ENCODE measurements at regions not wholly inside any gene's neighbourhood (a gene's known extent, or its start where the extent isn't known, plus 50 kb on each side); places are given as distances from the start of the nearest gene placed in this dataset.
A peak's percentile ranks its signal among the peaks of the same experiment; 100 is the strongest.

DNA sequence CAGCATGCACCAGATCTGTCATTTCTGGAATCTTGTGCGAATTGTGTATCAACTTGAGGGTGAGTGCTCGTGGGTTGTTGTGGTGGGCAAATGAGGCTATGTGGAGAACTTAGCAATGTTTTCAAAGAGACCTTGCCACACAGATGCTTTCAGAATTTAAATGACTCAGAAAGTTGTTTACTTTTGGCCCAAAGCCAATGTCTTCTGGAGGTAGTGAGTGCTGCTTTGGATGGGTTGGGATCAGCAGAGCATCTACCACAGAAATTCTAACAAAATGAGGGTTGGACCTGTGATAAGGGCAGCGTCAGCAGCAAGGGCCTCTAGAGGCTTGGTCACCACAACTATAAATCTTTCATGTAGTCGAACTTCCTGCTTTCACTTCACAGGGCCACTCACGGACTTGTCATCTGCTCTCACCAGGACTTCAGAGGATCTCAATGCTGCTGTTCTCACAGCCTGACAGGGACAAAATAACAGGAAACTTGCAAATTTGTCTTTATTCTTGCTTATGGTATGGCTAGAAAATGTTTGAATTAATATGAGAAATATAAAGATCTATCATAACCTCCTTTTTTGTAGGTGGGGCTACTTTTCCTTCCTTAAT lies 111.4 kb downstream of the DACT1 start:
- H3K4me1 ChIP-seq (ENCODE audit: control insufficient read depth, insufficient read depth, low read length), result peaks cover 16% of the 10 kb centered on the region
- H3K27ac ChIP-seq (ENCODE audit: low read depth, low read length), result no peak overlapping the region
- DNase-seq (ENCODE audit: low read depth in 4 of 6, low spot score in 6 of 6), result peak in 2 of 6 donors; percentile 48 to 55
- no peaks in the 10 kb centered on the region for H3K36me3 ChIP-seq (ENCODE audit: control insufficient read depth, insufficient read depth, low read length)
- WGBS (ENCODE audit: insufficient coverage), result 65% methylated on average over 2 of the region's 5 CpGs
- no peak overlapping the region for H3K4me3 ChIP-seq (ENCODE audit: low read depth, low read length)
- no peaks in the 10 kb centered on the region for H3K9me3 ChIP-seq (ENCODE audit: control insufficient read depth, insufficient read depth, low read length)
- no peaks in the 10 kb centered on the region for H3K27me3 ChIP-seq (ENCODE audit: control insufficient read depth, insufficient read depth, low read length)

DNA sequence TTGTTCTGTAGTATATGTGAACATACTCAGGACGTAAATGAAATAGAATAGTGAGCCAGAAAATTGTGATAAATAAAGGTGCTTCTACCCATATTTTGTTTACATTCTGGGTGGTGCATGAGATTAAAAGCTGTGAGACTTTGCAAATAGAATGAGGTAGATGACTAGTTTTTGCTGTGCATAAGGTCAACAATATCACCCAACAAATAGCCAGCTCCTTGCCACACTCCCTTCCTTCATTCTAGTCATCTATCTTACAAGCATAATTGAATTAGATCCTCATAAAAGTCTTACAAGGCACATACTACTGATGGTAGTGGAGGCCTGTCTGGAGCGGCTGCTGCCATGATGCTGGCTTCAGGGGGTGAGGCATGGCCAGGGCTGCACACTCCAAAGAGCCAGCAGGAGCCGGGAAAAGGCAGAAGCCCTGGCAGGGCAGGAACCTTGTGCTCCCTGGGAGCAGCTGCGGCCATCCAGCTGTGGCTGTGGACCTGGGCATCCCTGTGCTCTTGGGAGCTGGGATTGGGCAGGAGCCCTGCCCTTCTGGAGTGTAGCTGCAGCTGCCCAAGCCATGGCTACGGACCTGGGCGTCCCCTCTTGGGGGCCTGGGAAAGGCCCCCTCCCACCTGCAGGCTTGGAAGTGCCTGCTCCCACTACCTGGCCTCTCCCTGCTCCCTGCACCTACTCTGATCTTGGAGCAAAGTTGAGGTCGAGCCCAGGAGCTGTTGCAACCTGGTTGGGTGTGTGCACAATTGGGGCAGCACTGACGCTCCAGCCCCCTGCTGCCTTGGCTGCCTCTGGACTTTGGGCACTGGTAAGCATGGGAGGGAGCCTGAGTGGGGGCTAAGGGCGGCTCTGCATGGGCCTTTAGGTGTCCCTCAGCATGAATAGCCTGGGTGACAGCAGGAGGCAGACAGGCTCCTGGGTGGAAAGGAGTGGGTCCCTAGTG lies 112.8 kb downstream of the DACT1 start:
- Histone ChIP-seq H3K4me3 (ENCODE audit: low read depth, low read length) (no peak overlapping the region), H3K36me3 (ENCODE audit: control insufficient read depth, insufficient read depth, low read length) (no peaks in the 10 kb centered on the region), H3K9me3 (ENCODE audit: control insufficient read depth, insufficient read depth, low read length) (no peaks in the 10 kb centered on the region), H3K27ac (ENCODE audit: low read depth, low read length) (no peak overlapping the region), H3K27me3 (ENCODE audit: control insufficient read depth, insufficient read depth, low read length) (no peaks in the 10 kb centered on the region), H3K4me1 (ENCODE audit: control insufficient read depth, insufficient read depth, low read length) (peaks cover 20% of the 10 kb centered on the region)
- 93% methylated on average over 8 of the region's 9 CpGs for WGBS (ENCODE audit: insufficient coverage)
- DNase-seq (ENCODE audit: low read depth in 4 of 6, low spot score in 6 of 6), result no peak

DNA sequence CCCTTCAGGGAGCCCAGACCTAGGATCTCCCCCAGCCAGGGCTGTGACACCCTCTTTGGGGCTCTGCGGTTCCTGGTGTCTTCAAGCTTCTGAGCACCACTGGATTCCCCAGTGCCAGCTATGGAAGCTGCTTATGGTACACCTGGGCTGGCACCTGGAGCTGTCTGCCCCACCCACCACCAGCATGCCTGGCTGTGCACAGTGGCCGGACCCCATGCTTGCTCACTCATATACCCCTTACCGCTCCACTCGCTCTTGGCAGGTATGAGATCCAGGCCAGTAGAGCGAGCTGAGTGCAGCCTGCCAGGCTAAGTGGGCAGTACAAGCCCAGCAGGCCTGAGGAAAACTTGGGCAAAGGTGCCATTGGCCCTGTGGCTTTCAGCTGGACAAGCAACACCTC lies 114.0 kb downstream of the DACT1 start:
- Histone ChIP-seq H3K4me1 (ENCODE audit: control insufficient read depth, insufficient read depth, low read length) (peaks cover 22% of the 10 kb centered on the region), H3K4me3 (ENCODE audit: low read depth, low read length) (no peak overlapping the region), H3K9me3 (ENCODE audit: control insufficient read depth, insufficient read depth, low read length) (no peaks in the 10 kb centered on the region), H3K36me3 (ENCODE audit: control insufficient read depth, insufficient read depth, low read length) (no peaks in the 10 kb centered on the region), H3K27ac (ENCODE audit: low read depth, low read length) (no peak overlapping the region), H3K27me3 (ENCODE audit: control insufficient read depth, insufficient read depth, low read length) (no peaks in the 10 kb centered on the region)
- 98% methylated on average over 5 of the region's 5 CpGs for WGBS (ENCODE audit: insufficient coverage)
- DNase-seq (ENCODE audit: low read depth in 4 of 6, low spot score in 6 of 6), result no peak

DNA sequence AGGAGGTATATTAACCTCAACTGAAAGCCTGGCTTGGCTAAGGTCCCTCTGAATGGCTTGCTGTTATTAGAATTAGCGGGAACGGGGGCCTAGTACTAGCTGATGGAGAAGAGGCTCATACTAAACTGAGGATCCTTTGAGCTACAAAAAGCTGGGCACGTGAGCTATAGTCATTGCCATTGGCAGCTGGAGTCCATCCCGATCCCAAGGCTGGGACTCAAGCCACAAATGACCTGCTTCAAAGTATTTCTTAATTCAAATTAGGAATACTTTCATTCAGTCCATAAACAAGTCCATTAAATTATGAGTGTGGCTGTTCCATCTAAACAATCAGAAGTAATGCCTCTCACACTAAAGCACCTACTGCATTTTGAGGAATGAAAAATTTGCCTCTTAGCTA lies 114.5 kb downstream of the DACT1 start:
- no peaks in the 10 kb centered on the region for H3K36me3 ChIP-seq (ENCODE audit: control insufficient read depth, insufficient read depth, low read length)
- H3K9me3 ChIP-seq (ENCODE audit: control insufficient read depth, insufficient read depth, low read length), result no peaks in the 10 kb centered on the region
- no peak overlapping the region for H3K4me3 ChIP-seq (ENCODE audit: low read depth, low read length)
- H3K27ac ChIP-seq (ENCODE audit: low read depth, low read length), result peak overlapping the region; percentile 2
- H3K4me1 ChIP-seq (ENCODE audit: control insufficient read depth, insufficient read depth, low read length), result peaks cover 22% of the 10 kb centered on the region
- H3K27me3 ChIP-seq (ENCODE audit: control insufficient read depth, insufficient read depth, low read length), result no peaks in the 10 kb centered on the region
- DNase-seq (ENCODE audit: low read depth in 4 of 6, low spot score in 6 of 6), result no peak
- WGBS (ENCODE audit: insufficient coverage), result 52% methylated on average over 3 of the region's 4 CpGs

DNA sequence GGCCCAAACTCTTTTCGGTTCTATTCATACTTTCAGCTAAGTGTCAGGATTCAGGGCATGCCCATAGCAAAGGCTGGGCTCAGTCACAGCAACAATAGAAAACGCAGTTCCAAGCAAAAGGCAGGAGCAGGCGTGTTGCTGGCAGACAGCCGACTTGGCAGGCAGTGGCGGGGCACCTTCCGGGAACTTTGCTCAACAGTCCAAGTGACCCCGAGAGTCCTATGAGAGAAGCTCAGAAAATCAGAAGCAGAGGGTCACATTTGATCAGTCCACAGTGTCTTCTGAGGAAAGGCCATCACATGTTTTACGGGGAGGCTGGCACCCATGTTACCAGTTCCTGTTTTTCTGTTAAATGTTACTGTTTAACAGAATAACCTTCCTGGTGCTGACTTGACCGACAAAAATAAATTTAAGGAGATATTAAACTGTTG lies 115.0 kb downstream of the DACT1 start:
- Histone ChIP-seq H3K27me3 (ENCODE audit: control insufficient read depth, insufficient read depth, low read length) (no peaks in the 10 kb centered on the region), H3K4me1 (ENCODE audit: control insufficient read depth, insufficient read depth, low read length) (peaks cover 22% of the 10 kb centered on the region), H3K4me3 (ENCODE audit: low read depth, low read length) (no peak overlapping the region), H3K9me3 (ENCODE audit: control insufficient read depth, insufficient read depth, low read length) (no peaks in the 10 kb centered on the region), H3K27ac (ENCODE audit: low read depth, low read length) (peak overlapping the region; percentile 20), H3K36me3 (ENCODE audit: control insufficient read depth, insufficient read depth, low read length) (no peaks in the 10 kb centered on the region)
- WGBS (ENCODE audit: insufficient coverage), result 21% methylated on average over 8 of the region's 9 CpGs
- peak in 3 of 6 donors; percentile 52 to 79 (median 79) for DNase-seq (ENCODE audit: low read depth in 4 of 6, low spot score in 6 of 6)

DNA sequence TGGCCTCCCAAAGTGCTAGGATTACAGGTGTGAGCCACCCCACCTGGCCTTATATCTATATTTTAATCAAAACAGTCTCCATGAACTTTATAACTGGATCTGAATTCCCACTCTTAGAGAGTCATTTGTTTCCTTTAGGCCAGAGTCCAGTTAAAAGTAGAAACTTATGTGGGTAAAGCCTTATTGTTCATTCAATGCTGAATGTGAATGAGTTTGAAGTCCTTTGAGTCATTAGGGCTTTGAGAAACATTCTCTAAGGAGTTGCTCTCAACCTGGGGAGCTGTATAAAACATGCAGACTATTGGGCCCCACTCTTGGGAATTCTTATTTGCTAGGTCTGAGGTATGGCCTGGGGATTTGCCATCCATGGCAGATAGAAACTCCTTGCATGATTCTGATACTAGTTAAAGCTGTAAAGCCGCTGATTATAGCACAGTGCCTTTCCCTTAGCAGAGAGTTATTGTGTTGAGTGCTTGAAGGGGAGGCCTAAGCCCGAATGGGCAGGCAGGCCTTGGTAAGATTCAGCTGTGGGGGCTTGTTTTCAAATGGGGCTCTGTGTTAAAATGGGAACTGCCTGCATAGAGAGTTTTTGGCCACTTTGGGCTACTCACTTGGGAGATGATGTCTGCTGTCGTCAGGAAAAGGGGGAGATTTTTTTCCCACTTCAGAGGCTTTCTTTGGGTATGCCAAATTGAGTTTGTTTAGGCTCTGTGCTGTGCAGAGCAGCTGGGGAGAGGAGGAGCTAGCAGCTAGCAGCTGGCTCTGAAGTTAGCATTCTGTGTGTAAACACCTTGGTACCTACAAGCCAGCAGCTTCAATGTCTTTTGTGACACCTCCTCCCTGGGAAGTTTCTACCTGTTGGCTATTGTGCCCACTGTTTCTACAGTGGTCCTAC lies 117.5 kb downstream of the DACT1 start:
- Histone ChIP-seq H3K4me3 (ENCODE audit: low read depth, low read length) (no peak overlapping the region), H3K27me3 (ENCODE audit: control insufficient read depth, insufficient read depth, low read length) (no peaks in the 10 kb centered on the region), H3K9me3 (ENCODE audit: control insufficient read depth, insufficient read depth, low read length) (no peaks in the 10 kb centered on the region), H3K4me1 (ENCODE audit: control insufficient read depth, insufficient read depth, low read length) (peaks cover 22% of the 10 kb centered on the region), H3K36me3 (ENCODE audit: control insufficient read depth, insufficient read depth, low read length) (no peaks in the 10 kb centered on the region), H3K27ac (ENCODE audit: low read depth, low read length) (peak overlapping the region; percentile 59)
- WGBS (ENCODE audit: insufficient coverage), result 23% methylated on average over 3 of the region's 3 CpGs
- peak in 1 of 6 donors; percentile 40 for DNase-seq (ENCODE audit: low read depth in 4 of 6, low spot score in 6 of 6)

DNA sequence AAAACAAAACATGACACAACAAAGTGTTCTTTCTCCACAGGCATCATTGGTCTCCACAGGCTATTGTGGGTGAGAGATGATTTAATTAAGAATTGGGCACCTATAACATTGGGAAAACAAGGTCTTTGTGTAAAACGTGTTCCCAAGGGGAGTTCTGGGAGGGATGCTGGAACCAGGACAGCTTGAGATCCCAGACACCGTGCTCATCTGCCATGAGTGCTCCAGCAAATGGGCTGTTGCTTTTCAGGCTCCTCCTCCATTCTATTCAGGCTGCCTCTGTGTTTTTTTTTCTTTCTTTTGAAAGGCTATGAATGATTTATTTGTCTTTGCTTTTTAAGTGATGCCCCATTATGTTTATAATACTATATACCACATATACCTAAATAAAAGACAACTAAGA lies 122.4 kb downstream of the DACT1 start:
- H3K4me1 ChIP-seq (ENCODE audit: control insufficient read depth, insufficient read depth, low read length), result peaks cover 13% of the 10 kb centered on the region
- H3K9me3 ChIP-seq (ENCODE audit: control insufficient read depth, insufficient read depth, low read length), result no peaks in the 10 kb centered on the region
- H3K27ac ChIP-seq (ENCODE audit: low read depth, low read length), result no peak overlapping the region
- DNase-seq (ENCODE audit: low read depth in 4 of 6, low spot score in 6 of 6), result no peak
- 25% methylated on average over 2 of the region's 2 CpGs for WGBS (ENCODE audit: insufficient coverage)
- H3K36me3 ChIP-seq (ENCODE audit: control insufficient read depth, insufficient read depth, low read length), result no peaks in the 10 kb centered on the region
- H3K4me3 ChIP-seq (ENCODE audit: low read depth, low read length), result no peak overlapping the region
- H3K27me3 ChIP-seq (ENCODE audit: control insufficient read depth, insufficient read depth, low read length), result no peaks in the 10 kb centered on the region

DNA sequence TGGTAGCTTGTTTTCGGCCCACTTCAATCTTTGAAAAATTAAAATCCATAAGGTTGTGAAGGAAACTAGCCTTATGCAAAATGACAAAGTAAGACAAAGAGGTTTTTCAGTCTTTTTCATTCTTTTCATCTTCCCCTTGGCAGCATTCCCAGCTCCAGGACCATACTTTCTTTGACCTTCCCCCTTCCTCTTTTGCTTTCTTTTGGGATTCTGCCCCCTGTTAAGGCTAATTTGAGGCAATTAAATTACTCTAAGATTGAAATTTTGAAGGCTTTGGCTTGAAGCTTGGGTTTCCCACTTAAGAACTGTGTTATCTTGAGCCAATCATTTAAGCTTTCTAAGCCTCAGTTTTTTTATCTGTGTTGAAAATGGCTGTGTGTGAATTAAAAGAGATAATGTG lies 124.9 kb downstream of the DACT1 start:
- no CpG with 5 or more reads among the region's 1 CpG for WGBS (ENCODE audit: insufficient coverage)
- DNase-seq (ENCODE audit: low read depth in 4 of 6, low spot score in 6 of 6), result peak in 1 of 6 donors; percentile 75
- no peaks in the 10 kb centered on the region for H3K36me3 ChIP-seq (ENCODE audit: control insufficient read depth, insufficient read depth, low read length)
- H3K9me3 ChIP-seq (ENCODE audit: control insufficient read depth, insufficient read depth, low read length), result no peaks in the 10 kb centered on the region
- H3K4me3 ChIP-seq (ENCODE audit: low read depth, low read length), result no peak overlapping the region
- no peak overlapping the region for H3K27ac ChIP-seq (ENCODE audit: low read depth, low read length)
- no peaks in the 10 kb centered on the region for H3K27me3 ChIP-seq (ENCODE audit: control insufficient read depth, insufficient read depth, low read length)
- peaks cover 18% of the 10 kb centered on the region for H3K4me1 ChIP-seq (ENCODE audit: control insufficient read depth, insufficient read depth, low read length)

DNA sequence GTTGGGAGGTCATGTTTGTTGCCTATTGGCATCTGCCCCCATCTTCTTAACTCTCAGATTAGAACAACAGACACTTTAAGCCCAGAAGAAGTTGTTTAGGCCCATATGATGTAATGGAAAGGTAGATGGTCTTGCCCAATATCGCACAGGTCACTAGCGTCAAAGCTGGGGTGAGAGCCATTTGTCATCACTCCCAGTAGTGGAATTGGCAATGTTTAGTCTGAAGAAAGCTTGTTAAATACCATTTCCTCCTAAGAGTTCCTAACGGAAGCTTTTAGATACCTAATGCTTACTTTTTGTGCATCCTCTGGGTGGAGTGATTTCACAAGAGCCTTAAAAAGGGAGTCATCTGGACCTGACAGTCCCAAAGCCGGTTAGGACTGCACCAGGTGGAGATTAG lies 125.4 kb downstream of the DACT1 start:
- DNase-seq (ENCODE audit: low read depth in 4 of 6, low spot score in 6 of 6), result no peak
- Histone ChIP-seq H3K9me3 (ENCODE audit: control insufficient read depth, insufficient read depth, low read length) (no peaks in the 10 kb centered on the region), H3K4me3 (ENCODE audit: low read depth, low read length) (no peak overlapping the region), H3K27ac (ENCODE audit: low read depth, low read length) (no peak overlapping the region), H3K27me3 (ENCODE audit: control insufficient read depth, insufficient read depth, low read length) (no peaks in the 10 kb centered on the region), H3K4me1 (ENCODE audit: control insufficient read depth, insufficient read depth, low read length) (peaks cover 18% of the 10 kb centered on the region), H3K36me3 (ENCODE audit: control insufficient read depth, insufficient read depth, low read length) (no peaks in the 10 kb centered on the region)
- 80% methylated on average over 1 of the region's 4 CpGs for WGBS (ENCODE audit: insufficient coverage)
